ENCODE measurements at regions not wholly inside any gene's neighbourhood (a gene's known extent, or its start where the extent isn't known, plus 50 kb on each side); places are given as distances from the start of the nearest gene placed in this dataset.

GRCh38 chr7:68009716-68010115 lies 1013.1 kb downstream of the TYW1 start:
- H3K4me1 Mint-ChIP-seq (ENCODE audit: unreplicated experiment) = no peaks in the 10 kb centered on the region
- no peak for TF ChIP-seq CTCF (IDR thresholded peaks at IDR 0.05; ENCODE audit: unreplicated experiment)
- H3K27me3 Mint-ChIP-seq (ENCODE audit: unreplicated experiment) = peaks cover 2% of the 10 kb centered on the region
- DNase-seq (ENCODE audit: low spot score) = no peak
- H3K27ac Mint-ChIP-seq (ENCODE audit: unreplicated experiment) = no peak overlapping the region
- peaks cover 11% of the 10 kb centered on the region for H3K36me3 Mint-ChIP-seq (ENCODE audit: low read depth, unreplicated experiment)
- no peak overlapping the region for H3K4me3 Mint-ChIP-seq (ENCODE audit: unreplicated experiment)
- H3K9me3 Mint-ChIP-seq (ENCODE audit: unreplicated experiment) = peaks cover 34% of the 10 kb centered on the region

GRCh38 chr7:68014031-68014736 lies 1017.6 kb downstream of the TYW1 start:
- H3K27ac Mint-ChIP-seq (ENCODE audit: unreplicated experiment) = no peak overlapping the region
- no peak for TF ChIP-seq CTCF (IDR thresholded peaks at IDR 0.05; ENCODE audit: unreplicated experiment)
- peaks cover 40% of the 10 kb centered on the region for H3K9me3 Mint-ChIP-seq (ENCODE audit: unreplicated experiment)
- no peaks in the 10 kb centered on the region for H3K4me1 Mint-ChIP-seq (ENCODE audit: unreplicated experiment)
- DNase-seq (ENCODE audit: low spot score) = no peak
- no peaks in the 10 kb centered on the region for H3K27me3 Mint-ChIP-seq (ENCODE audit: unreplicated experiment)
- no peak overlapping the region for H3K4me3 Mint-ChIP-seq (ENCODE audit: unreplicated experiment)
- H3K36me3 Mint-ChIP-seq (ENCODE audit: low read depth, unreplicated experiment) = peaks cover 11% of the 10 kb centered on the region

- no peaks in the 10 kb centered on the region for H3K27me3 Mint-ChIP-seq (ENCODE audit: unreplicated experiment)
- H3K4me1 Mint-ChIP-seq (ENCODE audit: unreplicated experiment) = no peaks in the 10 kb centered on the region
- no peak for DNase-seq (ENCODE audit: low spot score)
- no peak for TF ChIP-seq CTCF (IDR thresholded peaks at IDR 0.05; ENCODE audit: unreplicated experiment)
- H3K27ac Mint-ChIP-seq (ENCODE audit: unreplicated experiment) = no peak overlapping the region
- H3K9me3 Mint-ChIP-seq (ENCODE audit: unreplicated experiment) = peaks cover 31% of the 10 kb centered on the region
- no peak overlapping the region for H3K4me3 Mint-ChIP-seq (ENCODE audit: unreplicated experiment)
- H3K36me3 Mint-ChIP-seq (ENCODE audit: low read depth, unreplicated experiment) = peaks cover 4% of the 10 kb centered on the region
These were observed 1018.7 kb downstream of the TYW1 start for GRCh38 chr7:68015122-68015977.

GRCh38 chr7:68015978-68016532 lies 1019.4 kb downstream of the TYW1 start:
- Mint-ChIP-seq H3K36me3 (ENCODE audit: low read depth, unreplicated experiment) (peaks cover 4% of the 10 kb centered on the region), H3K4me1 (ENCODE audit: unreplicated experiment) (no peaks in the 10 kb centered on the region), H3K9me3 (ENCODE audit: unreplicated experiment) (peaks cover 29% of the 10 kb centered on the region), H3K27me3 (ENCODE audit: unreplicated experiment) (no peaks in the 10 kb centered on the region), H3K27ac (ENCODE audit: unreplicated experiment) (no peak overlapping the region), H3K4me3 (ENCODE audit: unreplicated experiment) (no peak overlapping the region)
- TF ChIP-seq CTCF (IDR thresholded peaks at IDR 0.05; ENCODE audit: unreplicated experiment) = no peak
- DNase-seq (ENCODE audit: low spot score) = no peak
